ENCODE measurements at regions not wholly inside any gene's neighbourhood (a gene's known extent, or its start where the extent isn't known, plus 50 kb on each side); places are given as distances from the start of the nearest gene placed in this dataset.

- no peak for DNase-seq
- ChIA-PET POLR2A (no interaction called here), CTCF (no interaction called here)
- Mint-ChIP-seq H3K4me3 (no peak overlapping the region), H3K27me3 (no peaks in the 10 kb centered on the region), H3K27ac (no peak overlapping the region), H3K36me3 (ENCODE audit: low read depth) (no peaks in the 10 kb centered on the region), H3K9me3 (no peaks in the 10 kb centered on the region), H3K4me1 (no peaks in the 10 kb centered on the region)
These were observed 278.9 kb upstream of the TCF4 start for GRCh38 chr18:55866886-55867285.

GRCh38 chr18:55866006-55866405 lies 278.0 kb upstream of the TCF4 start:
- no peak overlapping the region for H3K27ac Mint-ChIP-seq
- no peak overlapping the region for H3K4me3 Mint-ChIP-seq
- CTCF ChIA-PET: no interaction called here
- no peaks in the 10 kb centered on the region for H3K36me3 Mint-ChIP-seq (ENCODE audit: low read depth)
- no peaks in the 10 kb centered on the region for H3K27me3 Mint-ChIP-seq
- H3K4me1 Mint-ChIP-seq: no peaks in the 10 kb centered on the region
- no peak for DNase-seq
- POLR2A ChIA-PET: no interaction called here
- H3K9me3 Mint-ChIP-seq: no peaks in the 10 kb centered on the region

GRCh38 chr18:55864281-55864680 lies 276.3 kb upstream of the TCF4 start:
- DNase-seq: no peak
- ChIA-PET CTCF (no interaction called here), POLR2A (no interaction called here)
- Mint-ChIP-seq H3K36me3 (ENCODE audit: low read depth) (no peaks in the 10 kb centered on the region), H3K4me1 (no peaks in the 10 kb centered on the region), H3K4me3 (no peak overlapping the region), H3K27ac (no peak overlapping the region), H3K27me3 (no peaks in the 10 kb centered on the region), H3K9me3 (no peaks in the 10 kb centered on the region)

GRCh38 chr18:55863876-55864275 lies 275.9 kb upstream of the TCF4 start:
- Mint-ChIP-seq H3K27ac (no peak overlapping the region), H3K36me3 (ENCODE audit: low read depth) (no peaks in the 10 kb centered on the region), H3K4me1 (no peaks in the 10 kb centered on the region), H3K27me3 (no peaks in the 10 kb centered on the region), H3K4me3 (no peak overlapping the region), H3K9me3 (no peaks in the 10 kb centered on the region)
- ChIA-PET CTCF (interaction anchor here (0.7 kb wide), 1 partner anchor 15 kb away, joined by 3 read pairs; no protein-coding TSS in a partner anchor), POLR2A (no interaction called here)
- DNase-seq: no peak

- no peaks in the 10 kb centered on the region for H3K27me3 Mint-ChIP-seq
- CTCF ChIA-PET: interaction anchor here (0.7 kb wide), 1 partner anchor 14 kb away, joined by 3 read pairs; no protein-coding TSS in a partner anchor
- POLR2A ChIA-PET: no interaction called here
- H3K27ac Mint-ChIP-seq: no peak overlapping the region
- no peaks in the 10 kb centered on the region for H3K4me1 Mint-ChIP-seq
- no peak for DNase-seq
- H3K4me3 Mint-ChIP-seq: no peak overlapping the region
- H3K9me3 Mint-ChIP-seq: no peaks in the 10 kb centered on the region
- H3K36me3 Mint-ChIP-seq (ENCODE audit: low read depth): no peaks in the 10 kb centered on the region
These were observed 275.4 kb upstream of the TCF4 start for GRCh38 chr18:55863391-55863706.

GRCh38 chr18:55862693-55863390 lies 274.9 kb upstream of the TCF4 start:
- POLR2A ChIA-PET: no interaction called here
- Mint-ChIP-seq H3K9me3 (no peaks in the 10 kb centered on the region), H3K4me3 (no peak overlapping the region), H3K36me3 (ENCODE audit: low read depth) (no peaks in the 10 kb centered on the region), H3K27ac (no peak overlapping the region), H3K27me3 (no peaks in the 10 kb centered on the region), H3K4me1 (no peaks in the 10 kb centered on the region)
- DNase-seq: no peak
- CTCF ChIA-PET: no interaction called here

- no peak for DNase-seq
- Mint-ChIP-seq H3K36me3 (ENCODE audit: low read depth) (no peaks in the 10 kb centered on the region), H3K27ac (no peak overlapping the region), H3K9me3 (no peaks in the 10 kb centered on the region), H3K4me1 (no peaks in the 10 kb centered on the region), H3K27me3 (no peaks in the 10 kb centered on the region), H3K4me3 (no peak overlapping the region)
- CTCF ChIA-PET: no interaction called here
- POLR2A ChIA-PET: no interaction called here
These were observed 273.3 kb upstream of the TCF4 start for GRCh38 chr18:55861266-55861665.

- Mint-ChIP-seq H3K27ac (no peak overlapping the region), H3K4me3 (no peak overlapping the region), H3K9me3 (no peaks in the 10 kb centered on the region), H3K4me1 (no peaks in the 10 kb centered on the region), H3K27me3 (no peaks in the 10 kb centered on the region), H3K36me3 (ENCODE audit: low read depth) (no peaks in the 10 kb centered on the region)
- CTCF ChIA-PET: interaction anchor here (0.6 kb wide), 1 partner anchor 11 kb away, joined by 3 read pairs; no protein-coding TSS in a partner anchor
- DNase-seq: no peak
- POLR2A ChIA-PET: no interaction called here
These were observed 270.9 kb upstream of the TCF4 start for GRCh38 chr18:55858661-55859515.

GRCh38 chr18:55857956-55858355 lies 270.0 kb upstream of the TCF4 start:
- ChIA-PET CTCF (no interaction called here), POLR2A (no interaction called here)
- Mint-ChIP-seq H3K4me3 (no peak overlapping the region), H3K4me1 (no peaks in the 10 kb centered on the region), H3K9me3 (no peaks in the 10 kb centered on the region), H3K27ac (no peak overlapping the region), H3K36me3 (ENCODE audit: low read depth) (no peaks in the 10 kb centered on the region), H3K27me3 (no peaks in the 10 kb centered on the region)
- DNase-seq: no peak

- H3K27me3 Mint-ChIP-seq: no peaks in the 10 kb centered on the region
- CTCF ChIA-PET: no interaction called here
- DNase-seq: no peak
- H3K9me3 Mint-ChIP-seq: no peaks in the 10 kb centered on the region
- H3K27ac Mint-ChIP-seq: no peak overlapping the region
- no peaks in the 10 kb centered on the region for H3K36me3 Mint-ChIP-seq (ENCODE audit: low read depth)
- no peaks in the 10 kb centered on the region for H3K4me1 Mint-ChIP-seq
- POLR2A ChIA-PET: no interaction called here
- no peak overlapping the region for H3K4me3 Mint-ChIP-seq
These were observed 269.4 kb upstream of the TCF4 start for GRCh38 chr18:55857409-55857808.

- H3K27ac Mint-ChIP-seq: no peak overlapping the region
- POLR2A ChIA-PET: no interaction called here
- DNase-seq: no peak
- H3K4me1 Mint-ChIP-seq: no peaks in the 10 kb centered on the region
- H3K9me3 Mint-ChIP-seq: no peaks in the 10 kb centered on the region
- H3K4me3 Mint-ChIP-seq: no peak overlapping the region
- H3K36me3 Mint-ChIP-seq (ENCODE audit: low read depth): no peaks in the 10 kb centered on the region
- no peaks in the 10 kb centered on the region for H3K27me3 Mint-ChIP-seq
- CTCF ChIA-PET: no interaction called here
These were observed 268.7 kb upstream of the TCF4 start for GRCh38 chr18:55856679-55857078.

- H3K27me3 Mint-ChIP-seq: no peaks in the 10 kb centered on the region
- no peak overlapping the region for H3K4me3 Mint-ChIP-seq
- H3K36me3 Mint-ChIP-seq (ENCODE audit: low read depth): no peaks in the 10 kb centered on the region
- no peak for DNase-seq
- no peaks in the 10 kb centered on the region for H3K4me1 Mint-ChIP-seq
- no peak overlapping the region for H3K27ac Mint-ChIP-seq
- CTCF ChIA-PET: no interaction called here
- POLR2A ChIA-PET: no interaction called here
- no peaks in the 10 kb centered on the region for H3K9me3 Mint-ChIP-seq
These were observed 268.2 kb upstream of the TCF4 start for GRCh38 chr18:55856229-55856628.

- Mint-ChIP-seq H3K27ac (no peak overlapping the region), H3K36me3 (ENCODE audit: low read depth) (no peaks in the 10 kb centered on the region), H3K4me3 (no peak overlapping the region), H3K4me1 (no peaks in the 10 kb centered on the region), H3K9me3 (no peaks in the 10 kb centered on the region), H3K27me3 (no peaks in the 10 kb centered on the region)
- POLR2A ChIA-PET: no interaction called here
- DNase-seq: no peak
- CTCF ChIA-PET: interaction anchor here (1.1 kb wide), 1 partner anchor 17 kb away, joined by 3 read pairs; no protein-coding TSS in a partner anchor
These were observed 265.3 kb upstream of the TCF4 start for GRCh38 chr18:55853268-55853667.

- no peak for DNase-seq
- Mint-ChIP-seq H3K4me3 (no peak overlapping the region), H3K9me3 (no peaks in the 10 kb centered on the region), H3K4me1 (no peaks in the 10 kb centered on the region), H3K27ac (no peak overlapping the region), H3K27me3 (no peaks in the 10 kb centered on the region), H3K36me3 (ENCODE audit: low read depth) (no peaks in the 10 kb centered on the region)
- POLR2A ChIA-PET: no interaction called here
- CTCF ChIA-PET: no interaction called here
These were observed 262.9 kb upstream of the TCF4 start for GRCh38 chr18:55850904-55851303.

Measured in activated CD4-positive, alpha-beta T cell treated with anti-CD3 and anti-CD28 coated beads, Interleukin-2, amount 10 ng/mL, durations not matched to agents 7 days and 5 days (primary cell).